ENCODE measurements at regions not wholly inside any gene's neighbourhood (a gene's known extent, or its start where the extent isn't known, plus 50 kb on each side); places are given as distances from the start of the nearest gene placed in this dataset.

DNA sequence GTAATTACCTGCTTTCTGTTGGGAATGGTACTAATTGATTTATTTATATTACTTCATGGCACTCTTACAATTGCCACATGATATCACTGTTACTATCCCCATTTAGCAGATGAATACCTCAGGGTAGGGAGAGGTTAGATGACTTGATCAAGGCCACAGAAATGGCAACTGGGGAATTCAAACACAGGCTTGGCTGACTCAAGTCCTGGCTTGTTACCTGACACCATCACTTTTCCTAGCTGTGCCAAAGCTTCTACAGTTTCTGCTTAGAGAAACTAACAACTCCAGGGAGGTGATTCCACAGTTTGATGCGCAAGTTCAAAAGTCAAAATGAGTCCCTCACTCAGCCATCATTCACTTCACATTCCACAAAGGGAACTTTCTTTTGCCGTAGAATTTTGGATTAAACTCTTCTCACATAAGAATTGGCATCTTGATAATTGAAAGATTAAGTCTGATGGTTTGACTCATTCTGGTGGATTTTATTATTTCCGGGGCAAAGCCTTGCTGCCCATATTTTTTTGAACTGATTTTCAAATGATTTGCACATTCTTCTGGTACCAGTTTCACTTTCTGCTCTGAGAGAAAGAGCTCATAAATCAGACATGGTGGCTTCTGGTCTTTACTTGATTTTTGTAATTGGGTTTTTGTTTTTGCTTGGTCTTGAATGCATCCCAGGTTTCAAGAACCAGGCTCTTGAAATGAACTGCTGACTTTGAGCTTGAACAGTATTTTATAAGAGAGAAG, 656.8 kb downstream of the BCL11A start:
- H3K27me3 ChIP-seq (ENCODE audit: control insufficient read depth, insufficient read depth, low read length), result no peaks in the 10 kb centered on the region
- no peak overlapping the region for H3K4me3 ChIP-seq (ENCODE audit: low read depth, low read length)
- TF ChIP-seq, protein P1, sequence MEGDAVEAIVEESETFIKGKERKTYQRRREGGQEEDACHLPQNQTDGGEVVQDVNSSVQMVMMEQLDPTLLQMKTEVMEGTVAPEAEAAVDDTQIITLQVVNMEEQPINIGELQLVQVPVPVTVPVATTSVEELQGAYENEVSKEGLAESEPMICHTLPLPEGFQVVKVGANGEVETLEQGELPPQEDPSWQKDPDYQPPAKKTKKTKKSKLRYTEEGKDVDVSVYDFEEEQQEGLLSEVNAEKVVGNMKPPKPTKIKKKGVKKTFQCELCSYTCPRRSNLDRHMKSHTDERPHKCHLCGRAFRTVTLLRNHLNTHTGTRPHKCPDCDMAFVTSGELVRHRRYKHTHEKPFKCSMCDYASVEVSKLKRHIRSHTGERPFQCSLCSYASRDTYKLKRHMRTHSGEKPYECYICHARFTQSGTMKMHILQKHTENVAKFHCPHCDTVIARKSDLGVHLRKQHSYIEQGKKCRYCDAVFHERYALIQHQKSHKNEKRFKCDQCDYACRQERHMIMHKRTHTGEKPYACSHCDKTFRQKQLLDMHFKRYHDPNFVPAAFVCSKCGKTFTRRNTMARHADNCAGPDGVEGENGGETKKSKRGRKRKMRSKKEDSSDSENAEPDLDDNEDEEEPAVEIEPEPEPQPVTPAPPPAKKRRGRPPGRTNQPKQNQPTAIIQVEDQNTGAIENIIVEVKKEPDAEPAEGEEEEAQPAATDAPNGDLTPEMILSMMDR (IDR thresholded peaks at IDR 0.05; ENCODE audit: insufficient read depth, low read length, poor library complexity, severe bottlenecking), result no peak
- no peak for DNase-seq (ENCODE audit: low read depth)
- no peaks in the 10 kb centered on the region for H3K36me3 ChIP-seq (ENCODE audit: control insufficient read depth, insufficient read depth, low read length)

DNA sequence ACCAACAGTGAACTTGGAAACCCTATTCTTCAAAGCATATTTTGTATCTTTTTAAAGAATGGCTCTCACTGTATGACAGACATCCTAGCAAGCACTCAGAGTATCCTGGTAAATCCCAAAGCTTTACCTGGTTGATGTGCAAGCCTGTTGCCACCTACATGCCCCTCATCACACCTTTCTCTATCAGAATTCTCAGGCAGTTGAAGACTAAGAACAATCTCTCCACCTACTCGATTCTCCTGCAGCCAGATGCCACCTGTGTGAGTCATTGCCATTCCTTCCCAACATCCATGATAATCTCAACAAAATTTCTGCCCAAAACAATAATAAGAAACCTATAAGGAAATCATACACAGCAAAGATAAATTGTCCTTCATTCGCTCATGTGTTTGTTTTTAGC, 659.8 kb downstream of the BCL11A start:
- Histone ChIP-seq H3K27me3 (ENCODE audit: control insufficient read depth, insufficient read depth, low read length) (no peaks in the 10 kb centered on the region), H3K36me3 (ENCODE audit: control insufficient read depth, insufficient read depth, low read length) (no peaks in the 10 kb centered on the region), H3K4me3 (ENCODE audit: low read depth, low read length) (no peak overlapping the region)
- DNase-seq (ENCODE audit: low read depth), result no peak
- TF ChIP-seq, protein P1 (IDR thresholded peaks at IDR 0.05; ENCODE audit: insufficient read depth, low read length, poor library complexity, severe bottlenecking), result no peak

DNA sequence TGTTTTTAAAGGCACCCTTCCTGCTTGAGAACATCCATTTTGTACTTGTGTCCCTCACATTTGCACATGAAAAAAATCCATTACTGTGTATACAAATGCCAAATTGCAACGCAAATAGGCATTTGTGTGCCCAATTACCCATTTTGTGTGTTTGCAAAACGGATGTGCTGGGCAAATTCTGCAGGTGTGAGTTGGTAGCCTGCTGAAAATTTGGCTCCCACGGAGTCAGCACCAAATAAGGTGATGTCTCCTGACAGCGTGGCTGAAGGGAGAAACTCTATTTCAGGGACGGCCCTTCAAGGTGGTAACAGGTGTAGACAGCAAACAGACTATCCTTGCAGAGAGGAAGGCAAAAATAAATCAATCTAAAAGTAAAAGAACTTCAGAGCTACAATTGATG, 661.1 kb downstream of the BCL11A start:
- H3K36me3 ChIP-seq (ENCODE audit: control insufficient read depth, insufficient read depth, low read length), result no peaks in the 10 kb centered on the region
- TF ChIP-seq, protein P1 (IDR thresholded peaks at IDR 0.05; ENCODE audit: insufficient read depth, low read length, poor library complexity, severe bottlenecking), result no peak
- no peaks in the 10 kb centered on the region for H3K27me3 ChIP-seq (ENCODE audit: control insufficient read depth, insufficient read depth, low read length)
- H3K4me3 ChIP-seq (ENCODE audit: low read depth, low read length), result no peak overlapping the region
- DNase-seq (ENCODE audit: low read depth), result no peak

DNA sequence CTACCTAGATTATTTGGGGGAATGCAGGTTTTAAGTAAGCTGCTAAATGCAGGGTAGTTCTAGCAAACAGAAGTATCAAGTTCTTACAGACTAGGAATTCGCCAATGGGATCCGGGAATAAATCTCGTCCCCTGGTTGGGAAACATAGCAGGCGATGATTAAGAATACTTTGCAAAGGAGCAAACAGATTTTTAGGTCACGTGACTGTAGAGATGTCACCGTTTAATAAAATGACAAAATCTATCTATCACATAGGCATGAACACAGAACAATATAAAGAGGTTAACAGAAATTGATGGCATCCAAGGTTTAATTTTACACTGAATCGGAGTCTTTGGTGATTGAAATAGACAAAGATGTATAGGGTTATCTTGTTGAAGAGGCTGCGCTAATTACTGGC, 664.1 kb downstream of the BCL11A start:
- no peaks in the 10 kb centered on the region for H3K36me3 ChIP-seq (ENCODE audit: control insufficient read depth, insufficient read depth, low read length)
- H3K4me3 ChIP-seq (ENCODE audit: low read depth, low read length), result no peak overlapping the region
- TF ChIP-seq, protein P1 (IDR thresholded peaks at IDR 0.05; ENCODE audit: insufficient read depth, low read length, poor library complexity, severe bottlenecking), result no peak
- H3K27me3 ChIP-seq (ENCODE audit: control insufficient read depth, insufficient read depth, low read length), result no peaks in the 10 kb centered on the region
- no peak for DNase-seq (ENCODE audit: low read depth)

DNA sequence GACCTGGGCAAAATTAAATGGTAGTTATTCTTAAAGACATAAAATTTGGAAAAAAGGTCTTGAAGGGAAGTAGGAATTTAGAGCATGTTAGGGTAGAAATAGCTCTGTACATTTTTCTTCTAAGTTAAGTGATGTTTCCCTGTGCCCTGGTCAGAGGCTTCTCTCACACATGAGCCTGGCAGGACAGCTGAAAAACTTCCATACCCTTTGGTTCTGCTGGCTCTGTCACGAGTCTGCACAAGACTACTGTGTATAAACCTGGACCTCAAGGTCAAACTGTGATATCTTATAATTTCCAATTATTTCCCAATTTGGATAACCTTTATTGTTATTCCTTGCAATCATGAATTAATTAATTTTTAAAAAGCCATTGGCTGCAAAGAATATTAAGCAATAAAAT, 664.7 kb downstream of the BCL11A start:
- TF ChIP-seq, protein P1 (IDR thresholded peaks at IDR 0.05; ENCODE audit: insufficient read depth, low read length, poor library complexity, severe bottlenecking), result no peak
- no peaks in the 10 kb centered on the region for H3K27me3 ChIP-seq (ENCODE audit: control insufficient read depth, insufficient read depth, low read length)
- H3K36me3 ChIP-seq (ENCODE audit: control insufficient read depth, insufficient read depth, low read length), result no peaks in the 10 kb centered on the region
- DNase-seq (ENCODE audit: low read depth), result no peak
- no peak overlapping the region for H3K4me3 ChIP-seq (ENCODE audit: low read depth, low read length)

DNA sequence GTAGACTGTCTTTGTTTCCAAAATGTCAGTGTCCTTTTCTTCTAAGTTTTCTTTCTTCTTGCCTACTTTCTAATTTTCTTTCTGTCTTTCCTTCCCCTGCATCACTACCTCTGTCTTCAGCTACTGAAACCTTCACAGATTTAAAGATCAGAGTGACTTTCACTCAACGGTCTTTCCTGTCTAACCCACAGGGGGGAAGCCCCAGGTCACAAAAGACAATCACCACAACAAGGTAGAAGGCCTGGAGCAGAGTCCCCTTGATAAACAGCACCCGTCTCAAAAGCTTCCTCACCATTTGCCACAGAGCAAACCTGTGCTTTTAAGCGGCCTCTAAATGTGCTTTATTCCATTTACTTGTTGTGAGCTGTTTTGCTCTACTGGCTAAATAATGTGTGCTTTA, 665.4 kb downstream of the BCL11A start:
- TF ChIP-seq, protein P1 (IDR thresholded peaks at IDR 0.05; ENCODE audit: insufficient read depth, low read length, poor library complexity, severe bottlenecking), result no peak
- H3K36me3 ChIP-seq (ENCODE audit: control insufficient read depth, insufficient read depth, low read length), result no peaks in the 10 kb centered on the region
- no peak overlapping the region for H3K4me3 ChIP-seq (ENCODE audit: low read depth, low read length)
- no peaks in the 10 kb centered on the region for H3K27me3 ChIP-seq (ENCODE audit: control insufficient read depth, insufficient read depth, low read length)
- DNase-seq (ENCODE audit: low read depth), result no peak

Measured in kidney epithelial cell (primary cell).